ENCODE measurements at regions not wholly inside any gene's neighbourhood (a gene's known extent, or its start where the extent isn't known, plus 50 kb on each side); places are given as distances from the start of the nearest gene placed in this dataset.
A peak's percentile ranks its signal among the peaks of the same experiment; 100 is the strongest.

GRCh38 chr2:158732573-158733429, 62.3 kb upstream of the DAPL1 start:
- Mint-ChIP-seq H3K27ac (no peak overlapping the region), H3K4me3 (no peak overlapping the region), H3K9me3 (no peaks in the 10 kb centered on the region), H3K4me1 (no peaks in the 10 kb centered on the region), H3K36me3 (ENCODE audit: low read depth) (no peaks in the 10 kb centered on the region), H3K27me3 (peaks cover 8% of the 10 kb centered on the region)
- intact Hi-C loops (cut with micrococcal nuclease), result no loop called here
- DNase-seq, result no peak

DNA sequence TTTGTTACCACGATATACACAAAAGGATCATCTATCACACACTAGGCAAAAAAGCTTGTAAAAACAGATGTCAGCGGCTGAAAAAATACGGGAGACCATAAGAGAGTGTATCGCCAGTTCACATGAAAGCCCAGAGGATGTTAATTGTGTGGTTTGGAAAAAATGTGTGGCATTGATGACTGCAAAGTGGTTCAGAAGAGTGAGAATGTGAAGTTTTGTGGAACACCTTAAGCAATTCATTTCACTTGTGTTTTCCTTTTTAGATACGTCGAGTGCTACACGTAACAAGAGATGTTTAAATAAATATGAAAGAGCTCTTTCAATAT, 61.7 kb upstream of the DAPL1 start:
- peaks cover 8% of the 10 kb centered on the region for H3K27me3 Mint-ChIP-seq
- H3K4me3 Mint-ChIP-seq, result no peak overlapping the region
- no peak for DNase-seq
- intact Hi-C loops (cut with micrococcal nuclease), result no loop called here
- no peaks in the 10 kb centered on the region for H3K36me3 Mint-ChIP-seq (ENCODE audit: low read depth)
- H3K9me3 Mint-ChIP-seq, result no peaks in the 10 kb centered on the region
- no peaks in the 10 kb centered on the region for H3K4me1 Mint-ChIP-seq
- H3K27ac Mint-ChIP-seq, result no peak overlapping the region

DNA sequence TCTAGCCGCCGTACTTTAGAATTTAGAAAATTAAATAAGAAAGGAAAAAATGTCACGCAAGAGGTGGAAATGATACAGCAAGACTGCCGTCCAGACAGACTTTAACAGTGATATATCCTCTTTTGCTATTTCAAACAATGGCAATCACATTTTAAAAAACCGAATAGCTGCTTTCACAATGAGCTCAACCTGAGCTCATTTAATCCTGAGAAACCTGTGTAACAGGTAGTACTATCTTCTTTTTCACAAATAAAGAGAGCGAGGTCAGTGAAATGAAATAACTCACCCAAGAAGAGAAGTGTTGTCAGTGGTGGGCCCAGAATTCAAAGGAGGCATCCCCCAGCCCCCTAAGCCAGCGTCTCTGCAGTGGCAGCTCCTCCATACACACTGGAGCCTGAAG, 60.7 kb upstream of the DAPL1 start:
- Mint-ChIP-seq H3K4me3 (no peak overlapping the region), H3K4me1 (no peaks in the 10 kb centered on the region), H3K9me3 (no peaks in the 10 kb centered on the region), H3K36me3 (ENCODE audit: low read depth) (no peaks in the 10 kb centered on the region), H3K27ac (no peak overlapping the region), H3K27me3 (peaks cover 8% of the 10 kb centered on the region)
- intact Hi-C loops (cut with micrococcal nuclease), result no loop called here
- no peak for DNase-seq

DNA sequence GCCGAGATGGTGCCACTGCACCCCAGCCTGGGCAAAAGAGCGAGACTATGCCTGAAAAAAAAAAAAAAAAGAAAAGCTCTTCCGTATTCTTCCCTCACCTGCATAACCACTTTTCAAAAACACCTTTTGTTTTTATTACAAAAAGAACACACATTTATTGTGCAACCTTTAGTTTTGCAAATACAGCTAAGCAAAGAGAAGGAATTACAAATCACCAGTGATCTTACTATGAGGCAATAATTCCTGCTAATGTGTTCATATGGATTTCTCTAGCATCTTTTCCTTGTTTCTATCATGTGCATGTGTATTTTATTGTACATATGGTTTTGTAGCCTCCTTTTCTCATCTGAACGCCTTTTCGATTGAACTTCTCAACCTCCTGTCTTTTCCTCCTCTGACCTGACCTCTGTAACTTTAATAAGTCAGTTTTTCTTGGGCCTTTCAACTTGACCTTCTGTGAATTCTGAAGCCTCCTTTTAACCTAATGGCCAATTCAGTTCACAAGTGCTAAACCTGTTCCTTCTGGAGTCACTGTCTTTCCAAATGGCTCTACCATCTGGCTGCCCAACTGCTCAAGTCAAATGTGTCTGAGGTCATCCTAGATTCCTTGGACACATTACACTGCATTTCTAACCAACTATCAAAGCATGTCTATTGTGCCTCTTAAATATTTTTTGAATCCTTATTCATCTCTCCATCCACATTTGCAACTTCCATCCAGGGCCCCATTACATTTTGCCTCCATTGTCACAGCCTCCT, 59.1 kb upstream of the DAPL1 start:
- no peaks in the 10 kb centered on the region for H3K36me3 Mint-ChIP-seq (ENCODE audit: low read depth)
- no peak overlapping the region for H3K27ac Mint-ChIP-seq
- H3K4me1 Mint-ChIP-seq, result no peaks in the 10 kb centered on the region
- peaks cover 8% of the 10 kb centered on the region for H3K27me3 Mint-ChIP-seq
- no peaks in the 10 kb centered on the region for H3K9me3 Mint-ChIP-seq
- intact Hi-C loops (cut with micrococcal nuclease), result no loop called here
- no peak for DNase-seq
- H3K4me3 Mint-ChIP-seq, result no peak overlapping the region

DNA sequence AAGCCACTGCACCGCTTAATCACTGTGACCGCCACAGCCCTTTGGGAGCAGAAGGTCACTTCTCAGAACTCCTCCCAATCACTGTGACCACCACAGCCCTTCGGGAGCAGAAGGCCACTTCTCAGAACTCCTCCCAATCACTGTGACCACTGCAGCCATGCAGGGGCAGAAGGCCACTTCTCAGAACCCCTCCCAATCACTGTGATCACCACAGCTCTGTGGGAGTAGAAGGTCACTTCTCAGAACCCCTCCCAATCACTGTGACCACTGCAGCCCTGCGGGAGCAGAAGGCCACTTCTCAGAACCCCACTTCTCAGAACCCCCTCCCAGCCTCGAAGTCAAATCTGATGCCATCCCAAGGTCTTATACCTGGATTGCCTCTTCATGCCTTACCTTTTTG, 56.8 kb upstream of the DAPL1 start:
- H3K4me1 Mint-ChIP-seq, result no peaks in the 10 kb centered on the region
- no peak overlapping the region for H3K4me3 Mint-ChIP-seq
- no peaks in the 10 kb centered on the region for H3K36me3 Mint-ChIP-seq (ENCODE audit: low read depth)
- intact Hi-C loops (cut with micrococcal nuclease), result no loop called here
- peaks cover 5% of the 10 kb centered on the region for H3K27me3 Mint-ChIP-seq
- no peak overlapping the region for H3K27ac Mint-ChIP-seq
- DNase-seq, result no peak
- H3K9me3 Mint-ChIP-seq, result no peaks in the 10 kb centered on the region

- DNase-seq, result no peak
- Mint-ChIP-seq H3K36me3 (ENCODE audit: low read depth) (no peaks in the 10 kb centered on the region), H3K27me3 (peaks cover 5% of the 10 kb centered on the region), H3K27ac (no peak overlapping the region), H3K9me3 (no peaks in the 10 kb centered on the region), H3K4me3 (no peak overlapping the region), H3K4me1 (no peaks in the 10 kb centered on the region)
- intact Hi-C loops (cut with micrococcal nuclease), result no loop called here
Measured at GRCh38 chr2:158740127-158740526, 55.0 kb upstream of the DAPL1 start.

DNA sequence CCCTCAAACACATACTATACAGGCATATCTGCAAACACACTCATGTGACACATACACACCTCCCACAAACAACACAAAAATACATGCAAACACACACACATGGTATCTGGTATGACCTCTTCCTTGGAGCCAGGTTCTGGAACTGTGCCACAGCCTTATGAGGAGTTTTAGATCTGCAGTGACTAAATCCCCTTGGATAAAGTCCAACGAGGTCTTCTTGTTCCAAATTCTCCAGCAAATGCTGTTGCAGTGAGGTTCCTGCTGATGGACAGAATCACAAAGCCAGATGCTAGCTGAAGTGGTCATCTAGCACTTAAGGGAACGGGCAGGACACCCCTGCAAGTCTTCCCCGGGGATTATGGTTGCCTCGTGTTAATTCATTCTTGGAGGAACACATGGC, 54.5 kb upstream of the DAPL1 start:
- no peak for DNase-seq
- intact Hi-C loops (cut with micrococcal nuclease), result no loop called here
- no peaks in the 10 kb centered on the region for H3K36me3 Mint-ChIP-seq (ENCODE audit: low read depth)
- peaks cover 5% of the 10 kb centered on the region for H3K27me3 Mint-ChIP-seq
- H3K27ac Mint-ChIP-seq, result no peak overlapping the region
- no peak overlapping the region for H3K4me3 Mint-ChIP-seq
- no peaks in the 10 kb centered on the region for H3K9me3 Mint-ChIP-seq
- H3K4me1 Mint-ChIP-seq, result no peaks in the 10 kb centered on the region

- Mint-ChIP-seq H3K9me3 (no peaks in the 10 kb centered on the region), H3K36me3 (ENCODE audit: low read depth) (no peaks in the 10 kb centered on the region), H3K27me3 (peaks cover 6% of the 10 kb centered on the region), H3K27ac (no peak overlapping the region), H3K4me1 (no peaks in the 10 kb centered on the region), H3K4me3 (no peak overlapping the region)
- intact Hi-C loops (cut with micrococcal nuclease), result no loop called here
- no peak for DNase-seq
Measured at GRCh38 chr2:158741625-158742024, 53.5 kb upstream of the DAPL1 start.

GRCh38 chr2:158742536-158742935, 52.6 kb upstream of the DAPL1 start:
- intact Hi-C loops (cut with micrococcal nuclease), result no loop called here
- Mint-ChIP-seq H3K4me3 (no peak overlapping the region), H3K27ac (no peak overlapping the region), H3K4me1 (no peaks in the 10 kb centered on the region), H3K9me3 (no peaks in the 10 kb centered on the region), H3K27me3 (peaks cover 7% of the 10 kb centered on the region), H3K36me3 (ENCODE audit: low read depth) (no peaks in the 10 kb centered on the region)
- no peak for DNase-seq

- Mint-ChIP-seq H3K4me1 (no peaks in the 10 kb centered on the region), H3K36me3 (ENCODE audit: low read depth) (no peaks in the 10 kb centered on the region), H3K9me3 (no peaks in the 10 kb centered on the region), H3K27ac (no peak overlapping the region), H3K4me3 (no peak overlapping the region), H3K27me3 (peaks cover 7% of the 10 kb centered on the region)
- intact Hi-C loops (cut with micrococcal nuclease), result no loop called here
- no peak for DNase-seq
Measured at GRCh38 chr2:158743466-158743865, 51.7 kb upstream of the DAPL1 start.

- no peak overlapping the region for H3K27ac Mint-ChIP-seq
- H3K36me3 Mint-ChIP-seq (ENCODE audit: low read depth), result no peaks in the 10 kb centered on the region
- H3K4me3 Mint-ChIP-seq, result no peak overlapping the region
- intact Hi-C loops (cut with micrococcal nuclease), result no loop called here
- no peaks in the 10 kb centered on the region for H3K4me1 Mint-ChIP-seq
- DNase-seq, result no peak
- H3K9me3 Mint-ChIP-seq, result no peaks in the 10 kb centered on the region
- H3K27me3 Mint-ChIP-seq, result peaks cover 7% of the 10 kb centered on the region
Measured at GRCh38 chr2:158743879-158744278, 51.2 kb upstream of the DAPL1 start.

DNA sequence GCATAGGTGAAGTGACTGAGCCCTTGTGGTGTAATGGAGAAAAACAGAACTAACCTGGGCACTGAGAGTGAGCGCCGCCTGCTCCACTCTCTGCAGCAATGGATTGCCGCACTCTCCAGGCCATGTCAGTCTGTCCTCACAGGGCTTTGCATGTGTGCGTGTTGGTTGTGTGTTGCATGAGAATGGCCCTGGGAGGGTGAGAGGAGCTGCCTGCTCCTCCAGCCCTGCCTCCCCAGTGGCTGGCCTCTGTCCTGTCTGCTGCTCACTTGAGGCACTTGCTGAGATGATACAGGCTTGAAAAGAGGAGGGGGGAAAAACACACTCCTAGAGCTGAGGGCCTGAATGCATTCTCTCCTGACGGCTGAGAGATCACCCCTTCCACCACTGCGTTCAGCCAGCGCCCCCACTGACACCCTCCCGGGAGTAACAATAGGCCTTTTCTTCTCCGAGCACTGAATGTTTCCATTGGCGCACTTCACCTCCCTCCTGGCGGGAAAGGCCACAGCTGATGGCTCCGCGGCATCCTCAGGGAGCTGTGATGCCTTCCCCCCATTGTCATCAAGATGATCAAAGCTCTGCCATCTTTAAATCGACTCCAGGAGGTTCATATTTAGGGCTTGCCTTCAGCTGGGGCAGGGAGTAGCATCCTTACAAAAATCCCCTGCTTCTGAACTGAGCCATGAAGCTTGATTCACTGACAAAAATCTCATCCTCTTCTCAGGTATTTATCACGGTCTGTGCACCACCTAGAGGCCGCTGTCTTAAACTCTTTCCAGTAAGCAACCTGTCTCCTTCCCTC, 49.9 kb upstream of the DAPL1 start:
- peak; percentile 73 for DNase-seq
- Mint-ChIP-seq H3K27me3 (peaks cover 7% of the 10 kb centered on the region), H3K4me1 (no peaks in the 10 kb centered on the region), H3K4me3 (no peak overlapping the region), H3K36me3 (ENCODE audit: low read depth) (no peaks in the 10 kb centered on the region), H3K9me3 (no peaks in the 10 kb centered on the region), H3K27ac (no peak overlapping the region)
- intact Hi-C loops (cut with micrococcal nuclease), result loop anchor here (1.0 to 5.0 kb wide), 2 partner anchors 721 to 1248 kb away; no protein-coding TSS in a partner anchor
